ENCODE measurements at regions not wholly inside any gene's neighbourhood (a gene's known extent, or its start where the extent isn't known, plus 50 kb on each side); places are given as distances from the start of the nearest gene placed in this dataset.

DNA sequence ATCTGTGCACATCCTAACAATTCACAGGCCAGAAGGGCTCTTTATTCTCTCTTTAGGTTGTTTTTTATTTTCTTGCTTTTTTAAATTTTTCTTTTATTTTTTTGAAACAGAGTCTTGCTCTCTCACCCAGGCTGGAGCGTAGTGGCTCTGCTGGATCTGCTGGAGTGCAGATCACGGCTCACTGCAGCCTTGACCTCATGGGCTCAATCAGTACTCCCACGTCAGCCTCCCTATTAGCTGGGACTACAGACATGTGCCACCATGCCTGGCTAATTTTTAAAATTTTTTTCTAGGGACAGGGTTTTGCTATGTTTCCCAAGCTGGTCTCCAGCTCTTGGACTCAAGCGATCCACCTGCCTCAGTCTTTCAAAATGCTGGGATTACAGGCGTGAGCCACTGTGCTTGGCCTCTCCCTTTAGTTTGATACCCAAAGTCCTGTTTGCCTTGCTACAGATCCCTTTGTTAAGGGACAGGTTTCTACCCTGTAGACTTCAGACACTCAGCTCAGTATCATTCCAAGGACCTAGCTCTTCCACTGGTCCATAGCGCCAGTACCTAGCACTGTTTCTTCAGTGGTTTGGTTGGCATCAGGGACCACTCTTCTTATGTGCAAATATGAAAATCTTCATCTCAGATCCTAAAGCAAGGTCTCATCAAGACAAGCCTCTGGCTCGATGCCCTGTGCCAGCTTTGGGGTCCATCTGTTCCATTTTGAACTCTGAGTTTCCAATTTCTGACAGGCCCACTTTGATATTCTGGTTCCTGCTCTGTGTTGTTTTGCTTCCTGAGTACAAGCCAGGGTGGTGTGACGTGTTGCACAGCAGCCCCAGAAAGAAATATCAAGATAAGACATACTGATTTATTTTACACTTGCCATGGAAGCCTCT lies 211.7 kb downstream of the FAT3 start:
- TF ChIP-seq, protein P1, sequence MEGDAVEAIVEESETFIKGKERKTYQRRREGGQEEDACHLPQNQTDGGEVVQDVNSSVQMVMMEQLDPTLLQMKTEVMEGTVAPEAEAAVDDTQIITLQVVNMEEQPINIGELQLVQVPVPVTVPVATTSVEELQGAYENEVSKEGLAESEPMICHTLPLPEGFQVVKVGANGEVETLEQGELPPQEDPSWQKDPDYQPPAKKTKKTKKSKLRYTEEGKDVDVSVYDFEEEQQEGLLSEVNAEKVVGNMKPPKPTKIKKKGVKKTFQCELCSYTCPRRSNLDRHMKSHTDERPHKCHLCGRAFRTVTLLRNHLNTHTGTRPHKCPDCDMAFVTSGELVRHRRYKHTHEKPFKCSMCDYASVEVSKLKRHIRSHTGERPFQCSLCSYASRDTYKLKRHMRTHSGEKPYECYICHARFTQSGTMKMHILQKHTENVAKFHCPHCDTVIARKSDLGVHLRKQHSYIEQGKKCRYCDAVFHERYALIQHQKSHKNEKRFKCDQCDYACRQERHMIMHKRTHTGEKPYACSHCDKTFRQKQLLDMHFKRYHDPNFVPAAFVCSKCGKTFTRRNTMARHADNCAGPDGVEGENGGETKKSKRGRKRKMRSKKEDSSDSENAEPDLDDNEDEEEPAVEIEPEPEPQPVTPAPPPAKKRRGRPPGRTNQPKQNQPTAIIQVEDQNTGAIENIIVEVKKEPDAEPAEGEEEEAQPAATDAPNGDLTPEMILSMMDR (IDR thresholded peaks at IDR 0.05; ENCODE audit: insufficient read depth, low read length, poor library complexity, severe bottlenecking) = no peak
- no peak for TF ChIP-seq EZH2phosphoT487 (conservative IDR thresholded peaks at IDR 0.05; ENCODE audit: low read length)

All from SU-DHL-6 (cell line).